C4-2B (cell line): ENCODE measurements at regions not wholly inside any gene's neighbourhood (a gene's known extent, or its start where the extent isn't known, plus 50 kb on each side); places are given as distances from the start of the nearest gene placed in this dataset.

Experiments
- H3K27ac ChIP-seq: fragments of 450-650 bp; 2 replicates; pipeline ENCODE4 v1.5.1; 2017
- CTCF ChIP-seq: fragments of 450-650 bp; conservative IDR thresholded peaks from 2 replicates; pipeline ENCODE4 v1.5.1; 2017; ENCODE audit warnings: mild to moderate bottlenecking
- ZFX ChIP-seq: fragments of 450-650 bp; IDR thresholded peaks from 2 replicates; pipeline ENCODE4 v1.6.1; 2017

- no peak overlapping the region for H3K27ac ChIP-seq
- TF ChIP-seq CTCF: no peak
Observed at GRCh38 chr3:54042259-54042823, 80.0 kb upstream of the CACNA2D3 start.

- TF ChIP-seq CTCF: no peak
- TF ChIP-seq ZFX: no peak
- H3K27ac ChIP-seq: no peak overlapping the region
Observed at GRCh38 chr3:54040476-54040875, 81.9 kb upstream of the CACNA2D3 start.

GRCh38 chr3:54038391-54038790 lies 84.0 kb upstream of the CACNA2D3 start:
- TF ChIP-seq CTCF (no peak), ZFX (no peak)
- no peak overlapping the region for H3K27ac ChIP-seq

GRCh38 chr3:54036543-54036942 lies 85.8 kb upstream of the CACNA2D3 start:
- TF ChIP-seq CTCF (no peak), ZFX (no peak)
- H3K27ac ChIP-seq: no peak overlapping the region

GRCh38 chr3:54034971-54035370 lies 87.4 kb upstream of the CACNA2D3 start:
- TF ChIP-seq ZFX: no peak
- H3K27ac ChIP-seq: no peak overlapping the region

GRCh38 chr3:54033761-54034160 lies 88.6 kb upstream of the CACNA2D3 start:
- TF ChIP-seq ZFX: no peak
- no peak for TF ChIP-seq CTCF

GRCh38 chr3:54032598-54032997 lies 89.8 kb upstream of the CACNA2D3 start:
- no peak for TF ChIP-seq CTCF
- no peak for TF ChIP-seq ZFX
- H3K27ac ChIP-seq: no peak overlapping the region

More at GRCh38 chr3:54033761-54034160, 88.6 kb upstream of the CACNA2D3 start:
- no peak overlapping the region for H3K27ac ChIP-seq

- TF ChIP-seq ZFX (no peak), CTCF (no peak)
- no peak overlapping the region for H3K27ac ChIP-seq
Observed at GRCh38 chr3:54028372-54028771, 94.0 kb upstream of the CACNA2D3 start.
